B cell (primary cell): ENCODE measurements at regions not wholly inside any gene's neighbourhood (a gene's known extent, or its start where the extent isn't known, plus 50 kb on each side); places are given as distances from the start of the nearest gene placed in this dataset.

Source experiments
- CTCF ChIP-seq: fragments of 200-600 bp; IDR thresholded peaks from one replicate; pipeline ENCODE4 v1.8.0; 2022; ENCODE audit warnings: antibody characterized with exemption, mild to moderate bottlenecking
- EZH2 ChIP-seq: IDR thresholded peaks from 2 replicates; pipeline ENCODE4 v1.6.1; 2012; ENCODE audit warnings: borderline replicate concordance, low read depth, mild to moderate bottlenecking, moderate library complexity, low read length; ENCODE audit not compliant: insufficient read depth, poor library complexity, severe bottlenecking

DNA sequence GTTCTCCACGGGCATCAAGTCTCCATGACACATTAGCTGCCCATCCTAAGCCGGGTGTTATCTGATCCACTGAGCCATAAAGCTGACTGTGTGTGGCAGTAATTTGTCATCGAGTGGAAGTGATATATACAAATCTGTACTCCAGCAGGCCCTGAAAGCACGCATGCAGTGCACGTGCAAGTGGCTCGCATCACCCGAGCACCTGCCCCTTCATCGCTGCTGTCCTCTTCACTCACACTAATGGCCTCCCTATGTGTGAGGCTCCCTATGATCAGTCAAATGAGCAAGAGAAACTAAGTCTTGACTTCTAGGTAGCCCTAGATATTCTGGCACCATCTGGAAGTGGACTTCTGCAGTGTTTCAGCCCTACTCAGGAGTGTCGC, 248.6 kb downstream of the MATN1 start:
- no peak for TF ChIP-seq EZH2
- TF ChIP-seq CTCF: no peak
